ENCODE measurements at regions not wholly inside any gene's neighbourhood (a gene's known extent, or its start where the extent isn't known, plus 50 kb on each side); places are given as distances from the start of the nearest gene placed in this dataset.
"Not testable (repeated sequence)": the region's sequence is repeated elsewhere in the genome, so short reads cannot be mapped to it uniquely, and the experiment has no call there.

- no peak for DNase-seq
These were observed 65.4 kb upstream of the HAND1 start for GRCh38 chr5:154543380-154543779.

DNA sequence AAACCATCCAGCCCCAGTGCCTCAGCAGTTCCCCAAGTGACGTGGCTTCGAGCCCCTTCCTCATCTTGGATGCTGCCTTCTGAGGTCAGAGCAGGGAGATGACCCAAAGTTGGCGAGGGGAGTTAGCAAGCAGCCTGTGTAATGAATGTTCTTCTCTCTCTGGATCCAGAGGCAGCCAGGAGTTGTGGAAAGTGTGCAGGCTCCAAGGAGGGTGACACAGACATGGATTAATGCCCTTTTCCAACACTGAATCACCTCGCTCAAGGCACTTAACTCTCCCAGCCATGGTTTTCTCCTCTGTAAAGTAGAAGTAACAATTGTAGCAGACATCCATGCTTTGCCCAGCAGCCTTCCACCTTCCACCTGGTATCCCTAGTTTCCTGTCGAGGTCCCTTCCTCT is 64.6 kb upstream of the HAND1 start:
- DNase-seq = no peak

- DNase-seq = no peak
These were observed 64.0 kb upstream of the HAND1 start for GRCh38 chr5:154542000-154542399.

GRCh38 chr5:154541553-154541952 is 63.5 kb upstream of the HAND1 start:
- DNase-seq = no peak

DNA sequence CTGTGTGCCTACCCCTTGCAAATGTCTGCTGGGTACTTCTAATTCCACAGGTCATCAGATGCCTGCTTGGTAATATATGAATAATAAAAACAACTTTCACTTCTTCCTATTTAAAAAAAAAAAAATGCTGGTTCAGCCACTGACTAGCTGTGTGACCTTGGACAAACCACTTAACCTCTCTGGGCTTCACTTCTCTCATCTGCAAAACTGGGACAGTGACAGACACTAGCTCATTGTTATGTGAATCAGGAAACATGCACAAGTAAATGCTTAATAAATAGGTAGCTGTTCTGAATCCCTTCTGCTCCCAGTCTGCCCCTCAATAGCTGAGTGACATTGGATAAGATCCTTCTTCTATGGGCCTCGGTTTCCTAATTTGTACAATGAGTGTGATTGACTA is 62.6 kb upstream of the HAND1 start:
- DNase-seq = no peak

DNA sequence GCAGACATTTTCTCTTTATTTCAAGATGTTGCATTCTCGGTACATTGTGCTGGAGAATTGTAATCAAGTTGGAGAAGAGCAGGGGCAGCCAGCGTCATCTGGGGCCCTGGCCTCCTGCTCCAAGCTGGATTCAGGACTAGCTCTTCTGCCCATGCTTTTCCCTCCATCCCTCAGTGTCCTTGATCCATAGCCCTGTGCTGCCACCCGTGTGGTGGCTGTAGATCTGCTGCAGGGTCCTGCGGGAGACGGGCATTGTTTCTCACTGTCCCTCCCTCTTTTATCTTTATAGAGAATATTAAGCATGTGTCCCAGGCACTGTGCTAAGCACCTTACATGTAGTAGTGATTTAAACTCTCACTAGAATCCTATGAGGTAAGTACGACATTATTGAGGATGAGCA is 60.5 kb upstream of the HAND1 start:
- no peak for DNase-seq

GRCh38 chr5:154536439-154536838 is 58.4 kb upstream of the HAND1 start:
- DNase-seq = not testable (repeated sequence)

GRCh38 chr5:154535535-154535934 is 57.5 kb upstream of the HAND1 start:
- DNase-seq = no peak

- no peak for DNase-seq
These were observed 56.5 kb upstream of the HAND1 start for GRCh38 chr5:154534457-154535050.

- no peak for DNase-seq
These were observed 51.3 kb upstream of the HAND1 start for GRCh38 chr5:154529282-154529681.

DNA sequence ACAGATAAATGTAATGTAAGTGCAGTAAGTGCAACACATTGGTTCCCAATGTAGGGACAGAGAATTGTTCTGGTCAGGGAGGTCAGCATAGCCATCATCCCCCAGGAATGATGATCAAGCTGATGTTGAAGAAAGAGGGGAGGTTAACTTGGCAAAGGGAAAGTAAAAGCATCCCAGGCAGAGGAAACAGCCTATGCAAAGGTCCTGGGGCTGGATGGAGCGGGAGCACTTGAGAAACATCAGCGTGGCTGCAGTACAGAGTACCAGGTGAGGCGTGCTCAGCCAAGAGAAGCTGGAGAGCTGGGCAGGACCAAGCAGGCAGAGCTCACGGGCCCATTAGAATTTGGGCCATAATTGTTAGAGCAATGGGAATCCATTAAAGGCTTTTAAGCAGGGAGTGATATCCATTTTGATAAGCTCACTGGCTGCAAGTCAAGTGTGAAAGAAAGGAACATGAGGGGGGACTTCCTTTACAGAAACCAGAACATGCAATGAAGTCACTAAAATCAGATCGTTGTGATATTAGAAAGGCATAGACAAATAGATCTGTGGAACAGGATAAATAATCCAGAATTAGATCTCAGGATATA is 50.1 kb upstream of the HAND1 start:
- no peak for DNase-seq
